Neuron (in vitro differentiated cells): ENCODE measurements at regions not wholly inside any gene's neighbourhood (a gene's known extent, or its start where the extent isn't known, plus 50 kb on each side); places are given as distances from the start of the nearest gene placed in this dataset.

ENCODE experiments used
- H2AFZ ChIP-seq: one replicate; pipeline ENCODE4 v1.6.1; 2013; ENCODE audit warnings: low read depth, mild to moderate bottlenecking, inconsistent platforms, low read length, moderate library complexity
- H3K27me3 ChIP-seq: one replicate; pipeline ENCODE4 v1.6.1; 2013; ENCODE audit warnings: low read length; ENCODE audit not compliant: insufficient read depth
- H3K36me3 ChIP-seq: one replicate; pipeline ENCODE4 v1.6.1; 2013; ENCODE audit warnings: low read length; ENCODE audit not compliant: insufficient read depth
- H3K4me1 ChIP-seq: one replicate; pipeline ENCODE4 v1.6.1; 2013; ENCODE audit warnings: low read length; ENCODE audit not compliant: insufficient read depth
- H3K4me3 ChIP-seq: 2 replicates; pipeline ENCODE4 v1.5.1; 2013; ENCODE audit warnings: mild to moderate bottlenecking, low read length, moderate library complexity
- H3K9me3 ChIP-seq: one replicate; pipeline ENCODE4 v1.6.1; 2013; ENCODE audit warnings: low read length

- H3K27me3 ChIP-seq: no peaks in the 10 kb centered on the region
- no peaks in the 10 kb centered on the region for H3K4me1 ChIP-seq
- H3K36me3 ChIP-seq: no peaks in the 10 kb centered on the region
- no peaks in the 10 kb centered on the region for H3K9me3 ChIP-seq
- no peak overlapping the region for H2AFZ ChIP-seq
- no peak overlapping the region for H3K4me3 ChIP-seq
Observed at GRCh38 chr15:47442371-47442770, 274.9 kb upstream of the SEMA6D start.

GRCh38 chr15:47443839-47444238 lies 273.5 kb upstream of the SEMA6D start:
- Histone ChIP-seq H3K27me3 (no peaks in the 10 kb centered on the region), H3K4me3 (no peak overlapping the region), H3K9me3 (no peaks in the 10 kb centered on the region), H3K36me3 (no peaks in the 10 kb centered on the region), H2AFZ (no peak overlapping the region), H3K4me1 (no peaks in the 10 kb centered on the region)

GRCh38 chr15:47445723-47446392 lies 271.4 kb upstream of the SEMA6D start:
- H3K36me3 ChIP-seq: no peaks in the 10 kb centered on the region
- no peaks in the 10 kb centered on the region for H3K9me3 ChIP-seq
- no peaks in the 10 kb centered on the region for H3K27me3 ChIP-seq
- H3K4me1 ChIP-seq: no peaks in the 10 kb centered on the region
- no peak overlapping the region for H3K4me3 ChIP-seq
- no peak overlapping the region for H2AFZ ChIP-seq

GRCh38 chr15:47460795-47461573 lies 256.3 kb upstream of the SEMA6D start:
- no peaks in the 10 kb centered on the region for H3K9me3 ChIP-seq
- no peaks in the 10 kb centered on the region for H3K36me3 ChIP-seq

GRCh38 chr15:47461652-47462141 lies 255.6 kb upstream of the SEMA6D start:
- Histone ChIP-seq H2AFZ (no peak overlapping the region), H3K36me3 (no peaks in the 10 kb centered on the region), H3K4me3 (no peak overlapping the region), H3K4me1 (no peaks in the 10 kb centered on the region), H3K9me3 (no peaks in the 10 kb centered on the region), H3K27me3 (no peaks in the 10 kb centered on the region)

More at GRCh38 chr15:47460795-47461573, 256.3 kb upstream of the SEMA6D start:
- no peak overlapping the region for H2AFZ ChIP-seq
- H3K4me3 ChIP-seq: no peak overlapping the region
- no peaks in the 10 kb centered on the region for H3K4me1 ChIP-seq
- H3K27me3 ChIP-seq: no peaks in the 10 kb centered on the region

- Histone ChIP-seq H2AFZ (no peak overlapping the region), H3K36me3 (no peaks in the 10 kb centered on the region), H3K4me1 (no peaks in the 10 kb centered on the region), H3K27me3 (no peaks in the 10 kb centered on the region), H3K9me3 (no peaks in the 10 kb centered on the region), H3K4me3 (no peak overlapping the region)
Observed at GRCh38 chr15:47466357-47466756, 250.9 kb upstream of the SEMA6D start.

GRCh38 chr15:47470983-47471382 lies 246.3 kb upstream of the SEMA6D start:
- Histone ChIP-seq H3K4me1 (no peaks in the 10 kb centered on the region), H3K4me3 (no peak overlapping the region), H3K36me3 (no peaks in the 10 kb centered on the region), H3K27me3 (no peaks in the 10 kb centered on the region), H3K9me3 (no peaks in the 10 kb centered on the region), H2AFZ (no peak overlapping the region)

- Histone ChIP-seq H3K36me3 (no peaks in the 10 kb centered on the region), H2AFZ (no peak overlapping the region), H3K27me3 (no peaks in the 10 kb centered on the region), H3K4me3 (no peak overlapping the region), H3K9me3 (no peaks in the 10 kb centered on the region), H3K4me1 (no peaks in the 10 kb centered on the region)
Observed at GRCh38 chr15:47473106-47473725, 244.1 kb upstream of the SEMA6D start.

GRCh38 chr15:47473832-47474231 lies 243.5 kb upstream of the SEMA6D start:
- Histone ChIP-seq H3K9me3 (no peaks in the 10 kb centered on the region), H2AFZ (no peak overlapping the region), H3K4me1 (no peaks in the 10 kb centered on the region), H3K4me3 (no peak overlapping the region), H3K27me3 (no peaks in the 10 kb centered on the region), H3K36me3 (no peaks in the 10 kb centered on the region)

- H3K36me3 ChIP-seq: no peaks in the 10 kb centered on the region
- no peaks in the 10 kb centered on the region for H3K4me1 ChIP-seq
- H3K4me3 ChIP-seq: no peak overlapping the region
- H3K27me3 ChIP-seq: no peaks in the 10 kb centered on the region
- no peaks in the 10 kb centered on the region for H3K9me3 ChIP-seq
- no peak overlapping the region for H2AFZ ChIP-seq
Observed at GRCh38 chr15:47475336-47475735, 242.0 kb upstream of the SEMA6D start.

- H3K4me1 ChIP-seq: no peaks in the 10 kb centered on the region
- H3K4me3 ChIP-seq: no peak overlapping the region
- H3K36me3 ChIP-seq: no peaks in the 10 kb centered on the region
- H3K9me3 ChIP-seq: no peaks in the 10 kb centered on the region
- no peaks in the 10 kb centered on the region for H3K27me3 ChIP-seq
- no peak overlapping the region for H2AFZ ChIP-seq
Observed at GRCh38 chr15:47477341-47477740, 240.0 kb upstream of the SEMA6D start.

GRCh38 chr15:47484059-47484458 lies 233.2 kb upstream of the SEMA6D start:
- peak overlapping the region; percentile 3 for H3K4me3 ChIP-seq
- no peaks in the 10 kb centered on the region for H3K36me3 ChIP-seq
- H3K9me3 ChIP-seq: no peaks in the 10 kb centered on the region
- no peaks in the 10 kb centered on the region for H3K27me3 ChIP-seq
- H2AFZ ChIP-seq: no peak overlapping the region
- no peaks in the 10 kb centered on the region for H3K4me1 ChIP-seq

- no peaks in the 10 kb centered on the region for H3K4me1 ChIP-seq
- no peak overlapping the region for H2AFZ ChIP-seq
- no peaks in the 10 kb centered on the region for H3K27me3 ChIP-seq
- no peak overlapping the region for H3K4me3 ChIP-seq
- no peaks in the 10 kb centered on the region for H3K36me3 ChIP-seq
- no peaks in the 10 kb centered on the region for H3K9me3 ChIP-seq
Observed at GRCh38 chr15:47484997-47485396, 232.3 kb upstream of the SEMA6D start.
